A549 (cell line): ENCODE measurements at regions not wholly inside any gene's neighbourhood (a gene's known extent, or its start where the extent isn't known, plus 50 kb on each side); places are given as distances from the start of the nearest gene placed in this dataset.
"Not testable (repeated sequence)": the region's sequence is repeated elsewhere in the genome, so short reads cannot be mapped to it uniquely, and the experiment has no call there.

Source experiments
- ATAC-seq, 2 experiments: fragments of 200-7000 bp in 1 of 2; fragments of >200 bp in 1 of 2; cut with Nextera tagmentation in 1 of 2; cut with Tn5 transposase in 1 of 2; 3 replicates each; pipeline versions ENCODE4 v1.8.0 to v1.9.1; 2018 to 2020; ENCODE audit warnings: mild to moderate bottlenecking in 1 of 2, moderate library complexity in 1 of 2
- CTCF ChIA-PET: fragments of 300-600 bp; sonication (Branson Sonifier 250); formaldehyde crosslinking; extraction: SDS; loops from one replicate; lab custom pipeline; 2021; ENCODE audit warnings: antibody characterized with exemption, inconsistent platforms; lab: Yijun Ruan, JAX
- POLR2A ChIA-PET: fragments of 350-600 bp; formaldehyde crosslinking; extraction: SDS; loops from one replicate; lab custom pipeline; 2021; ENCODE audit warnings: antibody characterized with exemption, inconsistent platforms; lab: Yijun Ruan, JAX
- DNase-seq, 2 experiments: peaks; one replicate each; pipeline versions ENCODE4 v3.0.0 to v3.0.0-alpha.2; 2011 to 2016; ENCODE audit warnings: low read depth in 1 of 2, low spot score in 1 of 2
- FAIRE-seq: peaks from 2 replicates; lab custom pipeline; 2011; peaks lifted over from hg19 to GRCh38; lab: Jason Lieb, UNC
- H3K27ac ChIP-seq, 2 experiments: fragments of >200 bp; sonication (Bioruptor Twin); formaldehyde crosslinking; 3 replicates each; pipeline ENCODE4 v1.5.1; 2016 to 2017
- H3K4me1 ChIP-seq: fragments of >200 bp; sonication (Bioruptor Twin); formaldehyde crosslinking; 3 replicates; pipeline ENCODE4 v1.6.1; 2016
- H3K4me2 ChIP-seq: fragments of >200 bp; sonication (Bioruptor Twin); formaldehyde crosslinking; 3 replicates; pipeline ENCODE4 v1.6.1; 2016
- H3K4me3 ChIP-seq: fragments of >200 bp; sonication (Bioruptor Twin); formaldehyde crosslinking; 3 replicates; pipeline ENCODE4 v1.5.1; 2016
- H3K9me3 ChIP-seq: fragments of >200 bp; sonication (Bioruptor Twin); formaldehyde crosslinking; 3 replicates; pipeline ENCODE4 v1.6.1; 2016
- CBX2 ChIP-seq: fragments of 200-600 bp; sonication (generic); IDR thresholded peaks from 2 replicates; pipeline ENCODE4 v1.6.1; 2016; ENCODE audit warnings: low read depth, mild to moderate bottlenecking, borderline replicate concordance
- CBX8 ChIP-seq: fragments of 200-600 bp; sonication (generic); IDR thresholded peaks from 2 replicates; pipeline ENCODE4 v1.6.1; 2016
- CHD2 ChIP-seq: fragments of 150-350 bp; IDR thresholded peaks from 2 replicates; pipeline ENCODE4 v1.6.1; 2014; ENCODE audit warnings: low read length; ENCODE audit not compliant: partially characterized antibody
- CHD4 ChIP-seq: fragments of 200-600 bp; sonication (generic); IDR thresholded peaks from 2 replicates; pipeline ENCODE4 v1.6.1; 2016; ENCODE audit warnings: antibody characterized with exemption, mild to moderate bottlenecking, borderline replicate concordance
- EHMT2 ChIP-seq: fragments of 200-600 bp; sonication (generic); IDR thresholded peaks from 2 replicates; pipeline ENCODE4 v1.6.1; 2016; ENCODE audit warnings: antibody characterized with exemption, low read depth, mild to moderate bottlenecking, moderate library complexity
- EP300 ChIP-seq, 2 experiments: fragments of >200 bp; sonication (Bioruptor Twin); formaldehyde crosslinking; IDR thresholded peaks; 2 replicates in 1 of 2; 3 replicates in 1 of 2; pipeline ENCODE4 v1.6.1; 2016 to 2017
- FOSL2 ChIP-seq, 2 experiments: fragments of 450-650 bp in 1 of 2; fragments of >200 bp in 1 of 2; sonication (Bioruptor Twin) in 1 of 2; formaldehyde crosslinking; IDR thresholded peaks; 2 replicates each; pipeline versions ENCODE4 v1.5.0 to v1.6.1; 2016 to 2020; ENCODE audit warnings: mild to moderate bottlenecking in 1 of 2, moderate library complexity in 1 of 2
- FOXS1 ChIP-seq: fragments of 250-450 bp; sonication (Bioruptor Pico); IDR thresholded peaks from 2 replicates; pipeline ENCODE4 v1.5.0; 2020; ENCODE audit warnings: mild to moderate bottlenecking, moderate library complexity
- GATA3 ChIP-seq: IDR thresholded peaks from 2 replicates; pipeline ENCODE4 v1.6.1; 2012; ENCODE audit warnings: borderline replicate concordance
- HEYL ChIP-seq: fragments of 250-450 bp; sonication (Bioruptor Pico); IDR thresholded peaks from 2 replicates; pipeline ENCODE4 v1.8.0; 2021; ENCODE audit warnings: mild to moderate bottlenecking, moderate library complexity
- HOXA7 ChIP-seq: fragments of 250-450 bp; sonication (Bioruptor Pico); IDR thresholded peaks from 2 replicates; pipeline ENCODE4 v1.5.0; 2020; ENCODE audit warnings: mild to moderate bottlenecking, moderate library complexity
- HOXB13 ChIP-seq: fragments of 250-450 bp; sonication (Bioruptor Pico); IDR thresholded peaks from 2 replicates; pipeline ENCODE4 v1.5.0; 2020; ENCODE audit warnings: low read depth, mild to moderate bottlenecking, moderate library complexity
- KDM1A ChIP-seq: fragments of 200-600 bp; sonication (generic); IDR thresholded peaks from 2 replicates; pipeline ENCODE4 v1.6.1; 2016; ENCODE audit warnings: low read depth, mild to moderate bottlenecking
- MAZ ChIP-seq: fragments of 150-350 bp; IDR thresholded peaks from 2 replicates; pipeline ENCODE4 v1.6.1; 2014; ENCODE audit warnings: antibody characterized with exemption, low read depth, low read length, borderline replicate concordance
- NR3C1 ChIP-seq: fragments of >200 bp; sonication (Bioruptor Twin); formaldehyde crosslinking; IDR thresholded peaks from 3 replicates; pipeline ENCODE4 v1.6.1; 2017
- PHF8 ChIP-seq: fragments of 200-600 bp; sonication (generic); IDR thresholded peaks from 2 replicates; pipeline ENCODE4 v1.6.1; 2016; ENCODE audit warnings: low read depth, mild to moderate bottlenecking, antibody characterized with exemption, moderate library complexity, borderline replicate concordance
- RAD21 ChIP-seq, 2 experiments: fragments of >200 bp in 1 of 2; sonication (Bioruptor Twin) in 1 of 2; formaldehyde crosslinking in 1 of 2; IDR thresholded peaks in 1 of 2; conservative IDR thresholded peaks in 1 of 2; 2 replicates in 1 of 2; 3 replicates in 1 of 2; pipeline ENCODE4 v1.6.1; 2012 to 2018; ENCODE audit warnings: inconsistent platforms in 1 of 2
- RCOR1 ChIP-seq: fragments of 150-350 bp; IDR thresholded peaks from 2 replicates; pipeline ENCODE4 v1.6.1; 2014; ENCODE audit warnings: antibody characterized with exemption, low read length, low read depth
- RFX5 ChIP-seq: fragments of 450-650 bp; IDR thresholded peaks from 2 replicates; pipeline ENCODE4 v1.7.1; 2014; ENCODE audit warnings: antibody characterized with exemption, mild to moderate bottlenecking, moderate library complexity
- RNF2 ChIP-seq: fragments of 200-600 bp; sonication (generic); IDR thresholded peaks from 2 replicates; pipeline ENCODE4 v1.6.1; 2016; ENCODE audit warnings: low read depth, mild to moderate bottlenecking, antibody characterized with exemption, moderate library complexity, borderline replicate concordance
- SMC3 ChIP-seq: fragments of >200 bp; sonication (Bioruptor Twin); formaldehyde crosslinking; IDR thresholded peaks from 3 replicates; pipeline ENCODE4 v1.6.1; 2018; ENCODE audit warnings: inconsistent platforms
- TFCP2L1 ChIP-seq: fragments of 250-450 bp; sonication (Bioruptor Pico); IDR thresholded peaks from 2 replicates; pipeline ENCODE4 v1.5.0; 2021; ENCODE audit warnings: mild to moderate bottlenecking
- ZNF302 ChIP-seq: fragments of 250-450 bp; sonication (Bioruptor Pico); IDR thresholded peaks from 2 replicates; pipeline ENCODE4 v1.9.0; 2021; ENCODE audit warnings: inconsistent platforms, mild to moderate bottlenecking, moderate library complexity
- ZSCAN20 ChIP-seq: fragments of 250-450 bp; sonication (Bioruptor Pico); IDR thresholded peaks from 2 replicates; pipeline ENCODE4 v1.8.0; 2022; ENCODE audit warnings: mild to moderate bottlenecking, moderate library complexity
- WGBS: methylation state at CpG from one replicate; pipeline ENCODE4 v1.1.6; 2017; ENCODE audit errors: missing lambda C conversion rate; 5-methylcytosine and 5-hydroxymethylcytosine counted together
- TF ChIP-seq, protein P1 (sequence below): fragments of 150-350 bp; IDR thresholded peaks from 2 replicates; pipeline ENCODE4 v1.6.1; 2014; ENCODE audit warnings: low read depth, mild to moderate bottlenecking, low read length
- TF ChIP-seq, protein P2 (sequence below): fragments of 250-450 bp; sonication (Bioruptor Pico); IDR thresholded peaks from 2 replicates; pipeline ENCODE4 v1.5.0; 2020; ENCODE audit warnings: low read depth, mild to moderate bottlenecking, moderate library complexity
- TF ChIP-seq, protein P3 (sequence below): fragments of >200 bp; sonication (Bioruptor Twin); formaldehyde crosslinking; IDR thresholded peaks from 2 replicates; pipeline ENCODE4 v1.6.1; 2016
- TF ChIP-seq, protein P4 (sequence below): fragments of 450-650 bp; IDR thresholded peaks from 2 replicates; pipeline ENCODE4 v1.6.1; 2014; ENCODE audit warnings: antibody characterized with exemption

GRCh38 chr9:101848485-101848919 lies 110.1 kb upstream of the GRIN3A start:
- Histone ChIP-seq H3K4me3 (no peak overlapping the region), H3K27ac (no peak overlapping the region), H3K4me1 (no peaks in the 10 kb centered on the region), H3K9me3 (no peaks in the 10 kb centered on the region), H3K4me2 (no peak overlapping the region)
- WGBS, result 17% methylated on average over 6 of the region's 6 CpGs
- no peak for FAIRE-seq
- TF ChIP-seq RCOR1, result no peak
- no peak for TF ChIP-seq RAD21 (conservative IDR thresholded peaks at IDR 0.05 in 1 of 2, IDR thresholded peaks at IDR 0.05 in 1 of 2)
- no peak for TF ChIP-seq CHD2
- no peak for DNase-seq
- POLR2A ChIA-PET, result no interaction called here
- CTCF ChIA-PET, result no interaction called here
- no peak for ATAC-seq

DNA sequence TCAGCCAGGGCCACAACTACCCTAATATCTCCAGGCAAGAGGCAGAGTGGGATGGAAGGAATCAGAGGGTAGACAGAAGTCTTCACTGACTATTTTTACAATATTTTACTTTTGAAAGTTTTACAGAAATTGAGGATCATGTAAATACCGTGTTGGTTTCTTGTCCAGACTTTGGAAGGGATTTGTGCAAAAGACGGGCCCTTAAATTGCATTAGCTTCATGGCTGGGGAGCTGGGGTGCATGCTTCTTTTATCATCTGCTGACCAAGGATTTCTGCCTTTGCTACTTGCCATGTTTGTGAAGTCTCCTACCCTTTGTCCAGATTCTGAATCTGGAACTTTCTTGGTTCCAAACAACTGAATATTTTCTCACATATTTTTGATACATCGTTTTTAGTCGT lies 107.7 kb upstream of the GRIN3A start:
- WGBS, result 14% methylated on average over 4 of the region's 4 CpGs
- ChIA-PET POLR2A (no interaction called here), CTCF (no interaction called here)
- no peak for TF ChIP-seq EHMT2
- TF ChIP-seq, protein P1, sequence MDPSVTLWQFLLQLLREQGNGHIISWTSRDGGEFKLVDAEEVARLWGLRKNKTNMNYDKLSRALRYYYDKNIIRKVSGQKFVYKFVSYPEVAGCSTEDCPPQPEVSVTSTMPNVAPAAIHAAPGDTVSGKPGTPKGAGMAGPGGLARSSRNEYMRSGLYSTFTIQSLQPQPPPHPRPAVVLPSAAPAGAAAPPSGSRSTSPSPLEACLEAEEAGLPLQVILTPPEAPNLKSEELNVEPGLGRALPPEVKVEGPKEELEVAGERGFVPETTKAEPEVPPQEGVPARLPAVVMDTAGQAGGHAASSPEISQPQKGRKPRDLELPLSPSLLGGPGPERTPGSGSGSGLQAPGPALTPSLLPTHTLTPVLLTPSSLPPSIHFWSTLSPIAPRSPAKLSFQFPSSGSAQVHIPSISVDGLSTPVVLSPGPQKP, result no peak
- no peak for TF ChIP-seq TFCP2L1 (CRISPR knock-in tag)
- TF ChIP-seq HOXB13 (CRISPR knock-in tag), result no peak
- TF ChIP-seq, protein P2, sequence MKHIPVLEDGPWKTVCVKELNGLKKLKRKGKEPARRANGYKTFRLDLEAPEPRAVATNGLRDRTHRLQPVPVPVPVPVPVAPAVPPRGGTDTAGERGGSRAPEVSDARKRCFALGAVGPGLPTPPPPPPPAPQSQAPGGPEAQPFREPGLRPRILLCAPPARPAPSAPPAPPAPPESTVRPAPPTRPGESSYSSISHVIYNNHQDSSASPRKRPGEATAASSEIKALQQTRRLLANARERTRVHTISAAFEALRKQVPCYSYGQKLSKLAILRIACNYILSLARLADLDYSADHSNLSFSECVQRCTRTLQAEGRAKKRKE (CRISPR knock-in tag), result no peak
- TF ChIP-seq FOSL2 (IDR thresholded peaks at IDR 0.05), result no peak
- TF ChIP-seq FOSL2 (CRISPR knock-in tag; IDR thresholded peaks at IDR 0.05), result no peak
- TF ChIP-seq, protein P3, sequence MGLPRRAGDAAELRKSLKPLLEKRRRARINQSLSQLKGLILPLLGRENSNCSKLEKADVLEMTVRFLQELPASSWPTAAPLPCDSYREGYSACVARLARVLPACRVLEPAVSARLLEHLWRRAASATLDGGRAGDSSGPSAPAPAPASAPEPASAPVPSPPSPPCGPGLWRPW, result no peak
- TF ChIP-seq, protein P4, sequence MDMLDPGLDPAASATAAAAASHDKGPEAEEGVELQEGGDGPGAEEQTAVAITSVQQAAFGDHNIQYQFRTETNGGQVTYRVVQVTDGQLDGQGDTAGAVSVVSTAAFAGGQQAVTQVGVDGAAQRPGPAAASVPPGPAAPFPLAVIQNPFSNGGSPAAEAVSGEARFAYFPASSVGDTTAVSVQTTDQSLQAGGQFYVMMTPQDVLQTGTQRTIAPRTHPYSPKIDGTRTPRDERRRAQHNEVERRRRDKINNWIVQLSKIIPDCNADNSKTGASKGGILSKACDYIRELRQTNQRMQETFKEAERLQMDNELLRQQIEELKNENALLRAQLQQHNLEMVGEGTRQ, result no peak
- TF ChIP-seq NR3C1, result no peak
- no peak for TF ChIP-seq CBX8
- no peak for TF ChIP-seq SMC3
- TF ChIP-seq CBX2, result no peak
- no peak for TF ChIP-seq FOXS1 (CRISPR knock-in tag)
- no peak overlapping the region for H3K4me3 ChIP-seq
- FAIRE-seq (no peak), DNase-seq (no peak), ATAC-seq (no peak)
- no peak overlapping the region for H3K27ac ChIP-seq
- no peaks in the 10 kb centered on the region for H3K4me1 ChIP-seq
- no peaks in the 10 kb centered on the region for H3K9me3 ChIP-seq
- no peak overlapping the region for H3K4me2 ChIP-seq

DNA sequence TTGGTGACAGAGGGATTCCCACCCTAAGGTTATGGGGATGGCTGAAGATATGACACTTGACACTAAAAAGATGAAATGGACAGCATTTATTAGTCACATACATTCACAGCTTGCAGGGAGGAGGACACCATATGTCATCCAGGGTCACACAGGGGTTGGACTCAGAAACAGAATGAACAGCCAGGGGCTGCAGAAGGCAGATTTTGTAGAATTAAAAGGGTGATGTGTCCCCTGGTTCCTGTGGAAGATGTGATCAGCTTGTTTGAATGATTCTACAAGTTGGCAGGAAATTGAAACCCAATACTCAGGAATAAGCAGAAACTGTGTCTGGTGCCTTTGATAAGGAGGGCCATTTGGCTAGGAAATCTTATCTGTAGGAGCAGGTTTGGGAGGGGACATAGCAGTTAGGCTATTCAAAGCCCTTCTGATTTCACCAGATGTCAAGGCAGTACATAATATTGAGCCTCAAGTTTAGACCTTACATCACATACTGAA lies 102.3 kb upstream of the GRIN3A start:
- H3K27ac ChIP-seq, result no peak overlapping the region
- H3K4me2 ChIP-seq, result no peak overlapping the region
- ChIA-PET POLR2A (no interaction called here), CTCF (interaction anchor here (1.1 kb wide), 1 partner anchor 10 kb away, joined by 3 read pairs; no protein-coding TSS in a partner anchor)
- no peaks in the 10 kb centered on the region for H3K9me3 ChIP-seq
- FAIRE-seq, result no peak
- no peak for ATAC-seq
- no peak overlapping the region for H3K4me3 ChIP-seq
- DNase-seq, result no peak
- TF ChIP-seq RFX5 (no peak), PHF8 (no peak), RNF2 (no peak), HOXB13 (CRISPR knock-in tag) (no peak), MAZ (no peak), CHD4 (no peak), GATA3 (no peak), NR3C1 (no peak), HEYL (CRISPR knock-in tag) (no peak), ZNF302 (CRISPR knock-in tag) (no peak), EP300 (IDR thresholded peaks at IDR 0.05) (no peak), HOXA7 (no peak), CHD2 (no peak), ZSCAN20 (CRISPR knock-in tag) (no peak), KDM1A (no peak)
- TF ChIP-seq, protein P2 (CRISPR knock-in tag), result no peak
- no peaks in the 10 kb centered on the region for H3K4me1 ChIP-seq

DNA sequence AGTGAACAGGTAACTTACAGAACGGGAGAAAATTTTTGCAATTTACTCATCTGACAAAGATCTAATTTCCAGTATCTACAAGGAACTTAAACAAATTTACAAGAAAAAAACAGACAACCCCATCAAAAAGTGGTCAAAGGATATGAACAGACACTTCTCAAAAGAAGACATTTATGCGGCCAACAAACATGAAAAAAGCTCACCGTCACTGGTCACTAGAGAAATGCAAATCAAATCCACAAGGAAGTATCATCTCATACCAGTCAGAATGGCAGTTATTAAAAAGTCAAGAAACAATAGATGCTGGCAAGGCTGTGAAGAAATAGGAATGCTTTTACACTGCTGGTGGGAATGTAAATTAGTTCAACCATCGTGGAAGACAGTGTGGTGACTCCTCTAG lies 100.5 kb upstream of the GRIN3A start:
- CTCF ChIA-PET, POLR2A ChIA-PET: not testable (repeated sequence)

More for the DNA sequence above, 100.5 kb upstream of the GRIN3A start:
- H3K4me1 ChIP-seq, FAIRE-seq, H3K9me3 ChIP-seq, H3K27ac ChIP-seq, H3K4me3 ChIP-seq, H3K4me2 ChIP-seq, ATAC-seq, DNase-seq: not testable (repeated sequence)
- 40% methylated on average over 4 of the region's 4 CpGs for WGBS
